Vagina (tissue), 2 donors: ENCODE measurements at regions not wholly inside any gene's neighbourhood (a gene's known extent, or its start where the extent isn't known, plus 50 kb on each side); places are given as distances from the start of the nearest gene placed in this dataset.
"Not testable (repeated sequence)": the region's sequence is repeated elsewhere in the genome, so short reads cannot be mapped to it uniquely, and the experiment has no call there.

Source experiments
- DNase-seq, 2 donors: peaks; one replicate each; pipeline ENCODE4 v3.0.0-alpha.2; 2017; ENCODE audit errors: extremely low spot score in 2 of 2
- H3K27ac ChIP-seq: fragments of 200-600 bp; sonication (generic); one replicate; pipeline ENCODE4 v1.5.1; 2019
- H3K27me3 ChIP-seq: fragments of 200-600 bp; sonication (generic); one replicate; pipeline ENCODE4 v1.5.1; 2019
- H3K36me3 ChIP-seq, 2 donors: fragments of 200-600 bp; sonication (generic); one replicate each; pipeline ENCODE4 v1.5.1; 2017 to 2019
- H3K4me1 ChIP-seq: fragments of 200-600 bp; sonication (generic); one replicate; pipeline ENCODE4 v1.5.1; 2019
- H3K4me3 ChIP-seq, 2 donors: fragments of 200-600 bp; sonication (generic); 1 replicate in 1 of 2; 2 replicates in 1 of 2; pipeline ENCODE4 v1.5.1; 2016 to 2019
- H3K9me3 ChIP-seq: fragments of 200-600 bp; sonication (generic); one replicate; pipeline ENCODE4 v1.5.1; 2019
- POLR2A ChIP-seq, 2 donors: fragments of 450-650 bp; IDR thresholded peaks; one replicate each; pipeline ENCODE4 v1.6.1; 2017; ENCODE audit warnings: antibody characterized with exemption in 2 of 2, mild to moderate bottlenecking in 2 of 2, moderate library complexity in 2 of 2
- POLR2AphosphoS5 ChIP-seq, 2 donors: sonication (generic); formaldehyde crosslinking; IDR thresholded peaks; one replicate each; pipeline ENCODE4 v1.9.0; 2017; ENCODE audit warnings: antibody characterized with exemption in 2 of 2, mild to moderate bottlenecking in 2 of 2, low read depth in 1 of 2; ENCODE audit not compliant: insufficient read depth in 1 of 2
- intact Hi-C: fragments of 100-400 bp; cut with DNase I; formaldehyde crosslinking; loops from one replicate; pipeline ENCODE4 v1.15.1; 2023
- TF ChIP-seq, protein P1 (sequence below), 3 experiments: fragments of 450-650 bp in 2 of 3; fragments of 200-600 bp in 1 of 3; sonication (generic) in 1 of 3; IDR thresholded peaks; one replicate each; pipeline ENCODE4 v1.5.1; 2017 to 2019; ENCODE audit warnings: antibody characterized with exemption in 3 of 3, mild to moderate bottlenecking in 2 of 3, moderate library complexity in 2 of 3

DNA sequence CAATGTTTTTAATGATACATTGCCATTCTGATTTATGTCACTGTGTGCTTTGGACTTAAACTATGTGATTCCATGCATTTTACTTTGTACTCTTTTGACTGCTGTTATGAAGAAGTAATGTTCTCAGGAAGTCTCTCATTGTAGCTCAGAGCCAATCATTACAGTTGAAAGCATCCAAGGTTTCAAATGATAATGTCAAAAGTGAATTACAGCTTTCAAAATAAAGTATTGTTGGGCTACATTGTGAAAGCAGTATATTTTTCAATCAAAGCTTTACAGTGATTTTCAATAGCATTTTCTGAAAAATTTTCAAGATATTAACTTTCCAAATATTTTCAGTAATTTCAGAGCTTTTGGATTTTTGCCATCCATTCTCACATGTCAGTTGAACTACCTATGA, 243.6 kb downstream of the ZIC4 start:
- no peaks in the 10 kb centered on the region for H3K4me1 ChIP-seq
- H3K9me3 ChIP-seq = no peaks in the 10 kb centered on the region
- TF ChIP-seq POLR2A (IDR thresholded peaks at IDR 0.05) (no peak), POLR2AphosphoS5 (IDR thresholded peaks at IDR 0.05; ENCODE audit: insufficient read depth in 1 of 2, low read depth in 1 of 2) (no peak)
- TF ChIP-seq, protein P1, sequence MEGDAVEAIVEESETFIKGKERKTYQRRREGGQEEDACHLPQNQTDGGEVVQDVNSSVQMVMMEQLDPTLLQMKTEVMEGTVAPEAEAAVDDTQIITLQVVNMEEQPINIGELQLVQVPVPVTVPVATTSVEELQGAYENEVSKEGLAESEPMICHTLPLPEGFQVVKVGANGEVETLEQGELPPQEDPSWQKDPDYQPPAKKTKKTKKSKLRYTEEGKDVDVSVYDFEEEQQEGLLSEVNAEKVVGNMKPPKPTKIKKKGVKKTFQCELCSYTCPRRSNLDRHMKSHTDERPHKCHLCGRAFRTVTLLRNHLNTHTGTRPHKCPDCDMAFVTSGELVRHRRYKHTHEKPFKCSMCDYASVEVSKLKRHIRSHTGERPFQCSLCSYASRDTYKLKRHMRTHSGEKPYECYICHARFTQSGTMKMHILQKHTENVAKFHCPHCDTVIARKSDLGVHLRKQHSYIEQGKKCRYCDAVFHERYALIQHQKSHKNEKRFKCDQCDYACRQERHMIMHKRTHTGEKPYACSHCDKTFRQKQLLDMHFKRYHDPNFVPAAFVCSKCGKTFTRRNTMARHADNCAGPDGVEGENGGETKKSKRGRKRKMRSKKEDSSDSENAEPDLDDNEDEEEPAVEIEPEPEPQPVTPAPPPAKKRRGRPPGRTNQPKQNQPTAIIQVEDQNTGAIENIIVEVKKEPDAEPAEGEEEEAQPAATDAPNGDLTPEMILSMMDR (IDR thresholded peaks at IDR 0.05) = no peak
- no peaks in the 10 kb centered on the region for H3K36me3 ChIP-seq
- DNase-seq = no peak
- H3K27me3 ChIP-seq = no peaks in the 10 kb centered on the region
- no peak overlapping the region for H3K27ac ChIP-seq
- no peak overlapping the region for H3K4me3 ChIP-seq
- intact Hi-C loops = no loop called here

DNA sequence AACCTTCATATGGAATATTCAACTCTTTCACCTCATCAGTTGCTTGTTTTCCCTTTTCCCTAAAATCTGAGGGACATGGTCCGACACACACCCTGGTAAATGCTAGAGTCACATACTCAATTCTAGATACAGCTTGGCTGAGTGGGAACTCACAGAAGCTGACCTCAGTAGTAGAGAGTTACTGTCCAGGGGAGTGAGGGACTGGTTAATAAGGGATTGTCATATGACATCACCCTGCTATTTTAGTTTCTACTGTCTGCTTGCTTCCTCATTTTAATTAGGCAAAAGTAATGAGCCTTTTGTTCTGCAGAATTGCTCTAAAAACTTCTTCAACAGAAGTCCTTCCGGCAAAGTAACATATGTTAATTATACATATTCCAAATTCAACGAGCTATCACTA, 244.5 kb downstream of the ZIC4 start:
- TF ChIP-seq, protein P1 (IDR thresholded peaks at IDR 0.05) = no peak
- TF ChIP-seq POLR2AphosphoS5 (IDR thresholded peaks at IDR 0.05; ENCODE audit: insufficient read depth in 1 of 2, low read depth in 1 of 2) (no peak), POLR2A (IDR thresholded peaks at IDR 0.05) (no peak)
- DNase-seq = no peak
- no peaks in the 10 kb centered on the region for H3K36me3 ChIP-seq
- no peaks in the 10 kb centered on the region for H3K27me3 ChIP-seq
- H3K4me3 ChIP-seq = no peak overlapping the region
- intact Hi-C loops = no loop called here
- no peaks in the 10 kb centered on the region for H3K9me3 ChIP-seq
- H3K4me1 ChIP-seq = no peaks in the 10 kb centered on the region
- no peak overlapping the region for H3K27ac ChIP-seq

DNA sequence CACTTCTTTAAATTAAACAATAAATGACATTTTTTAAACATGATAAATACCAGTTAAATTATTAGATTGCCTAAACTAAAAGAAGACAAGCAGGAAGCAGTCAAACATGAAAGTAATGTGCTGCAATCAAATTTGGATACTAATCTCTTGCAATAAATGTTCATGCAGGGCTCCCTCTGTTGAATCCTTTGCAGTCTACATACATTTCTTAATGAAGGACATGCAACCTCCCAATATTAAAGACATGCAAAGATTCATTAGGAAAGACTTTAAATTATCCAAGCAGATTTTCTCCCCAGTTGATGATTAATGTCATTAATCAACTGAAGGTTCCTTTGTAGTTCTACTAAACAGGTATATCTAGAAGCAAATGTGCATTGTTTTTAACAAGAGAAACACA, 245.4 kb downstream of the ZIC4 start:
- H3K27ac ChIP-seq = no peak overlapping the region
- TF ChIP-seq, protein P1 (IDR thresholded peaks at IDR 0.05) = no peak
- TF ChIP-seq POLR2AphosphoS5 (IDR thresholded peaks at IDR 0.05; ENCODE audit: insufficient read depth in 1 of 2, low read depth in 1 of 2) (no peak), POLR2A (IDR thresholded peaks at IDR 0.05) (no peak)
- H3K9me3 ChIP-seq = no peaks in the 10 kb centered on the region
- DNase-seq = no peak
- H3K36me3 ChIP-seq = no peaks in the 10 kb centered on the region
- no peaks in the 10 kb centered on the region for H3K4me1 ChIP-seq
- no peaks in the 10 kb centered on the region for H3K27me3 ChIP-seq
- H3K4me3 ChIP-seq = no peak overlapping the region
- intact Hi-C loops = no loop called here

DNA sequence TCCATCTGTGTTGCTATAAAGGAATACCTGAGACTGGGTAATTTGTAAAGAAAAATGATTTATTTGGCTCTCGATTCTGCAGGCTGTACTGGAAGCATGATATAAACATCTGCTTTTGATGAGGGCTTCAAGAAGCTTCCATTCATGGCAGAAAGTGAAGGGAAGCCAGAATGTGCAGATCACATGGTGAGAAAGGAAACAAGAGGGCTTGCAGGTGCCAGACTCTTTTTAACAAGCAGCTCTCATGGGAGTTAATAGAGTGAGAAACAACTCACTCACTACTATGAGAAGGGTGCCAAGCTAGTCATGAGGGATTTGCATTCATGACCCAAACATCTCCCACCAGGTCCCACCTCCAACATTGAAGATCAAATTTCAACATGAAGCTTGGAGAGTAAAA, 247.2 kb downstream of the ZIC4 start:
- TF ChIP-seq, protein P1 (IDR thresholded peaks at IDR 0.05) = no peak
- no peak for TF ChIP-seq POLR2AphosphoS5 (IDR thresholded peaks at IDR 0.05; ENCODE audit: insufficient read depth in 1 of 2, low read depth in 1 of 2)
- no peak for TF ChIP-seq POLR2A (IDR thresholded peaks at IDR 0.05)
- Histone ChIP-seq H3K27ac (no peak overlapping the region), H3K36me3 (no peaks in the 10 kb centered on the region), H3K27me3 (no peaks in the 10 kb centered on the region), H3K4me1 (no peaks in the 10 kb centered on the region), H3K9me3 (no peaks in the 10 kb centered on the region), H3K4me3 (no peak overlapping the region)
- DNase-seq = no peak
- intact Hi-C loops = no loop called here

DNA sequence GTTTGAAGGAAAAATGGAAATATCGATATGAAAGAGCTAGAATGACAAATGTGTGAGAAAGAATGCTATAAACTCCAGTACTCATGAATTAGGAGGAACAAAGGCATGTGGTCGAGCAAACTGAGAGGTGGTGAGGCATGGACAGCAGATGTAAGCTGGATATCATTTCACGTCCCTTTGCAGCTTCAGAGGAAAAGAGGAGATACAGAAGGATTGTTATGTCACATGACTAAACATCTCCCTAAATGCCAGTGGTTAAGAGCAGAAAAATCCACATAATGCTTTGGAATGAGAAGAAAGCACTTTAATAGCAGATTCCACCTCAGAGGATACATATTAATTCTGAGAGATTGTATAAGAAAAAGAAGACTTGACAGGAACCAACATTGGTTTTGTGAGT, 248.7 kb downstream of the ZIC4 start:
- Histone ChIP-seq H3K4me1 (no peaks in the 10 kb centered on the region), H3K4me3 (no peak overlapping the region), H3K36me3 (no peaks in the 10 kb centered on the region), H3K27ac (no peak overlapping the region), H3K27me3 (no peaks in the 10 kb centered on the region), H3K9me3 (no peaks in the 10 kb centered on the region)
- intact Hi-C loops = no loop called here
- TF ChIP-seq POLR2A (IDR thresholded peaks at IDR 0.05) (no peak), POLR2AphosphoS5 (IDR thresholded peaks at IDR 0.05; ENCODE audit: insufficient read depth in 1 of 2, low read depth in 1 of 2) (no peak)
- TF ChIP-seq, protein P1 (IDR thresholded peaks at IDR 0.05) = no peak
- no peak for DNase-seq

DNA sequence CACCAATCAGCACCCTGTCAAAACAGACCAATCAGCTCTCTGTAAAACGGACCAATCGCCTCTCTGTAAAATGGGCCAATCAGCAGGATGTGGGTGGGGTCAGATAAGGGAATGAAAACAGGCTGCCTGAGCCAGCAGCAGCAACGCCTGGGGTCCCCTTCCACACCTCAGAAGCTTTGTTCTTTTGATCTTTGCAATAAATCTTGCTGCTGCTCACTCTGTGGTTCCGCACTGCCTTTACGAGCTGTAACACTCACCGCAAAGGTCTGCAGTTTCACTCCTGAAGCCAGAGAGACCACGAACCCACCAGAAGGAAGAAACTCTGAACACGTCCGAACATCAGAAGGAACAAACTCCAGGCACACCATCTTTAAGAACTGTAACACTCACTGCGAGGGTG, 251.4 kb downstream of the ZIC4 start:
- H3K9me3 ChIP-seq, DNase-seq, H3K4me3 ChIP-seq, H3K27ac ChIP-seq, intact Hi-C loops, H3K4me1 ChIP-seq, H3K27me3 ChIP-seq, H3K36me3 ChIP-seq: not testable (repeated sequence)
